ENCODE measurements at regions not wholly inside any gene's neighbourhood (a gene's known extent, or its start where the extent isn't known, plus 50 kb on each side); places are given as distances from the start of the nearest gene placed in this dataset.

- intact Hi-C loops (cut with DNase I), result no loop called here
These were observed 177.8 kb upstream of the SFRP2 start for GRCh38 chr4:153966641-153967040.

GRCh38 chr4:153963216-153963615 lies 174.3 kb upstream of the SFRP2 start:
- intact Hi-C loops (cut with DNase I), result no loop called here
- Histone ChIP-seq H3K9me3 (no peaks in the 10 kb centered on the region), H3K4me3 (no peak overlapping the region), H3K27me3 (no peaks in the 10 kb centered on the region), H3K27ac (no peak overlapping the region), H3K36me3 (no peaks in the 10 kb centered on the region), H3K4me1 (no peaks in the 10 kb centered on the region)
- FAIRE-seq (no peak), DNase-seq (no peak), ATAC-seq (peak in 2 of 4 donors; percentile 43 to 63)
- WGBS, 2 donors, result 24 to 30% methylated on average over 3 of the region's 3 CpGs
- no peak for TF ChIP-seq CTCF (IDR thresholded peaks at IDR 0.05)

More at GRCh38 chr4:153966641-153967040, 177.8 kb upstream of the SFRP2 start:
- no peak for DNase-seq
- Histone ChIP-seq H3K27ac (no peak overlapping the region), H3K36me3 (no peaks in the 10 kb centered on the region), H3K4me3 (no peak overlapping the region), H3K9me3 (no peaks in the 10 kb centered on the region), H3K4me1 (no peaks in the 10 kb centered on the region), H3K27me3 (no peaks in the 10 kb centered on the region)
- no peak for ATAC-seq
- no peak for TF ChIP-seq CTCF (IDR thresholded peaks at IDR 0.05)
- FAIRE-seq, result no peak

- no peaks in the 10 kb centered on the region for H3K36me3 ChIP-seq
- H3K4me1 ChIP-seq, result no peaks in the 10 kb centered on the region
- no peak for TF ChIP-seq CTCF (IDR thresholded peaks at IDR 0.05)
- FAIRE-seq, result no peak
- peak in 1 of 4 donors; percentile 34 for ATAC-seq
- WGBS, 2 donors, result 77 to 80% methylated on average over 5 of the region's 5 CpGs
- no peaks in the 10 kb centered on the region for H3K9me3 ChIP-seq
- DNase-seq, result no peak
- H3K4me3 ChIP-seq, result no peak overlapping the region
- intact Hi-C loops (cut with DNase I), result no loop called here
- no peaks in the 10 kb centered on the region for H3K27me3 ChIP-seq
- H3K27ac ChIP-seq, result no peak overlapping the region
These were observed 173.6 kb upstream of the SFRP2 start for GRCh38 chr4:153962311-153963039.

GRCh38 chr4:153955327-153955726 lies 166.4 kb upstream of the SFRP2 start:
- ATAC-seq (no peak), FAIRE-seq (no peak), DNase-seq (no peak)
- TF ChIP-seq CTCF (IDR thresholded peaks at IDR 0.05), result no peak
- no peak overlapping the region for H3K4me3 ChIP-seq
- H3K4me1 ChIP-seq, result peaks cover 0 to 7% (median 0%) of the 10 kb centered on the region in 3 donors
- H3K9me3 ChIP-seq, result no peaks in the 10 kb centered on the region
- H3K36me3 ChIP-seq, result no peaks in the 10 kb centered on the region
- 78 to 87% methylated on average over 5 of the region's 5 CpGs for WGBS, 2 donors
- intact Hi-C loops (cut with DNase I), result no loop called here
- no peaks in the 10 kb centered on the region for H3K27me3 ChIP-seq
- no peak overlapping the region for H3K27ac ChIP-seq

GRCh38 chr4:153954654-153955053 lies 165.8 kb upstream of the SFRP2 start:
- WGBS, 2 donors, result 83 to 85% methylated on average over 3 of the region's 3 CpGs
- TF ChIP-seq CTCF (IDR thresholded peaks at IDR 0.05), result no peak
- no peaks in the 10 kb centered on the region for H3K27me3 ChIP-seq
- DNase-seq (no peak), FAIRE-seq (no peak), ATAC-seq (no peak)
- H3K27ac ChIP-seq, result no peak overlapping the region
- no peaks in the 10 kb centered on the region for H3K9me3 ChIP-seq
- H3K4me3 ChIP-seq, result no peak overlapping the region
- H3K4me1 ChIP-seq, result peaks cover 0 to 7% (median 0%) of the 10 kb centered on the region in 3 donors
- no peaks in the 10 kb centered on the region for H3K36me3 ChIP-seq
- intact Hi-C loops (cut with DNase I), result no loop called here
